Mesenchymal stem cell (in vitro differentiated cells and primary cell): ENCODE measurements at regions not wholly inside any gene's neighbourhood (a gene's known extent, or its start where the extent isn't known, plus 50 kb on each side); places are given as distances from the start of the nearest gene placed in this dataset.

Experiments used
- DNase-seq: peaks from one replicate; pipeline ENCODE4 v3.0.0-alpha.2; 2013
- H2AFZ ChIP-seq: one replicate; pipeline ENCODE4 v1.6.1; 2013; ENCODE audit warnings: low read depth, mild to moderate bottlenecking, control low read depth, inconsistent platforms, low read length, moderate library complexity
- H2AK5ac ChIP-seq: 2 replicates; pipeline ENCODE4 v1.6.1; 2013; ENCODE audit warnings: low read length, moderate library complexity, mild to moderate bottlenecking, inconsistent platforms; ENCODE audit not compliant: severe bottlenecking
- H2BK120ac ChIP-seq: one replicate; pipeline ENCODE4 v1.6.1; 2013; ENCODE audit warnings: low read depth, mild to moderate bottlenecking, inconsistent platforms, low read length, moderate library complexity
- H2BK12ac ChIP-seq, 2 experiments: one replicate each; pipeline ENCODE4 v1.6.1; 2013; ENCODE audit warnings: inconsistent platforms in 2 of 2, low read length in 2 of 2, mild to moderate bottlenecking in 2 of 2, moderate library complexity in 2 of 2, control low read depth in 1 of 2
- H2BK15ac ChIP-seq: one replicate; pipeline ENCODE4 v1.6.1; 2013; ENCODE audit warnings: mild to moderate bottlenecking, low read depth, inconsistent platforms; ENCODE audit not compliant: poor library complexity, severe bottlenecking
- H2BK5ac ChIP-seq: 2 replicates; pipeline ENCODE4 v1.6.1; 2013; ENCODE audit warnings: low read depth, mild to moderate bottlenecking, low read length, control low read depth, inconsistent platforms; ENCODE audit not compliant: poor library complexity, severe bottlenecking
- H3K14ac ChIP-seq, 2 experiments: one replicate each; pipeline ENCODE4 v1.6.1; 2013; ENCODE audit warnings: inconsistent platforms in 2 of 2, low read length in 2 of 2, control low read depth in 1 of 2, mild to moderate bottlenecking in 1 of 2, moderate library complexity in 1 of 2
- H3K18ac ChIP-seq, 2 experiments: one replicate each; pipeline ENCODE4 v1.6.1; 2013; ENCODE audit warnings: inconsistent platforms in 2 of 2, low read length in 2 of 2, control low read depth in 1 of 2, low read depth in 1 of 2, mild to moderate bottlenecking in 1 of 2
- H3K23ac ChIP-seq, 2 experiments: one replicate each; pipeline ENCODE4 v1.6.1; 2013; ENCODE audit warnings: inconsistent platforms in 2 of 2, low read length in 2 of 2, mild to moderate bottlenecking in 2 of 2, moderate library complexity in 2 of 2, control low read depth in 1 of 2
- H3K27ac ChIP-seq: 2 replicates; pipeline ENCODE4 v1.5.1; 2013; ENCODE audit warnings: mild to moderate bottlenecking, moderate library complexity, low read length, control low read depth, inconsistent platforms; ENCODE audit not compliant: poor library complexity, severe bottlenecking
- H3K27me3 ChIP-seq, 2 experiments: 2 replicates each; pipeline versions ENCODE4 v1.6.1 to v1.7.0; 2013; ENCODE audit warnings: low read length in 2 of 2, mild to moderate bottlenecking in 2 of 2, moderate library complexity in 2 of 2, control low read depth in 1 of 2, inconsistent platforms in 1 of 2; ENCODE audit not compliant: control insufficient read depth in 1 of 2, insufficient read depth in 1 of 2
- H3K36me3 ChIP-seq, 2 experiments: 2 replicates each; pipeline versions ENCODE4 v1.6.1 to v1.7.0; 2013; ENCODE audit warnings: low read length in 2 of 2, control low read depth in 1 of 2, inconsistent platforms in 1 of 2, low read depth in 1 of 2, mild to moderate bottlenecking in 1 of 2; ENCODE audit not compliant: insufficient read depth in 2 of 2, control insufficient read depth in 1 of 2
- H3K4ac ChIP-seq, 2 experiments: one replicate each; pipeline ENCODE4 v1.6.1; 2013; ENCODE audit warnings: inconsistent platforms in 2 of 2, low read length in 2 of 2, mild to moderate bottlenecking in 2 of 2, moderate library complexity in 2 of 2, control low read depth in 1 of 2, low read depth in 1 of 2
- H3K4me1 ChIP-seq: 2 replicates; pipeline ENCODE4 v1.6.1; 2013; ENCODE audit warnings: low read depth, low read length, control low read depth; ENCODE audit not compliant: control insufficient read depth, insufficient read depth
- H3K4me2 ChIP-seq: 2 replicates; pipeline ENCODE4 v1.6.1; 2013; ENCODE audit warnings: low read length, mild to moderate bottlenecking, inconsistent platforms; ENCODE audit not compliant: poor library complexity, severe bottlenecking
- H3K4me3 ChIP-seq, 2 experiments: 2 replicates each; pipeline versions ENCODE4 v1.5.1 to v1.7.0; 2013; ENCODE audit warnings: low read length in 2 of 2, mild to moderate bottlenecking in 2 of 2, control low read depth in 1 of 2, low read depth in 1 of 2; ENCODE audit not compliant: insufficient read depth in 1 of 2
- H3K79me1 ChIP-seq: replicated peaks from 2 replicates; pipeline ENCODE4 v1.6.1; 2013; ENCODE audit warnings: mild to moderate bottlenecking, control low read depth, low read length, inconsistent platforms; ENCODE audit not compliant: poor library complexity, severe bottlenecking
- H3K9ac ChIP-seq: 2 replicates; pipeline ENCODE4 v1.7.0; 2013; ENCODE audit warnings: mild to moderate bottlenecking, low read length, moderate library complexity
- H3K9me3 ChIP-seq: 2 replicates; pipeline ENCODE4 v1.7.0; 2013; ENCODE audit warnings: mild to moderate bottlenecking, low read length; ENCODE audit not compliant: control insufficient read depth
- H4K8ac ChIP-seq: one replicate; pipeline ENCODE4 v1.6.1; 2013; ENCODE audit warnings: inconsistent platforms, mild to moderate bottlenecking, low read length, moderate library complexity
- H4K91ac ChIP-seq: one replicate; pipeline ENCODE4 v1.6.1; 2013; ENCODE audit warnings: mild to moderate bottlenecking, low read length, inconsistent platforms
- WGBS: methylation state at CpG from one replicate; pipeline ENCODE4 v1.1.7; 2013; ENCODE audit warnings: mixed read lengths; 5-methylcytosine and 5-hydroxymethylcytosine counted together

DNA sequence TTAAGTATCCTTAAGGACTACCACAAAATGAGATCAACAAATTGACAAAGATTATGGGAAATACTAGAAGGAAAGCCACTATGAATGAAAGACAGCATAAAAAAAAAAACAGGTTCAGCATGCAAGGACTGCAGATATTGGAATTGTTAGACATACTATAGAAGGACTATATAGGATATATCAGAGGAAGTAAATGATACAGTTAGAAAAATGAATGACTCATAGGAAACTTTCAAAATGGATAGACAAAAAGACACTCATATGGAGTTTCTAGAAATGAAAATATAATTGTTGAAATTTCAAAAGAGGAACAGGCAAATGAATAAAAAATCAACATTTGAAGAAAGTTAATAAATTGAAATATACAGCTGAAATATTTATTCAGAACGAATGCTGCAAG, 180.6 kb downstream of the PLK2 start:
- H2BK15ac ChIP-seq = no peak overlapping the region
- H3K36me3 ChIP-seq = no peaks in the 10 kb centered on the region
- H2AK5ac ChIP-seq = no peak overlapping the region
- no peak overlapping the region for H2BK5ac ChIP-seq
- WGBS = no CpG with 5 or more reads among the region's 1 CpG
- no peaks in the 10 kb centered on the region for H3K79me1 ChIP-seq
- no peak overlapping the region for H3K4ac ChIP-seq
- H3K27me3 ChIP-seq = no peaks in the 10 kb centered on the region
- H3K4me2 ChIP-seq = no peak overlapping the region
- no peak for DNase-seq
- H4K91ac ChIP-seq = no peak overlapping the region
- no peak overlapping the region for H2BK120ac ChIP-seq
- H4K8ac ChIP-seq = no peak overlapping the region
- H3K9ac ChIP-seq = no peak overlapping the region
- H3K18ac ChIP-seq = no peak overlapping the region
- H3K4me1 ChIP-seq = no peaks in the 10 kb centered on the region
- no peak overlapping the region for H2BK12ac ChIP-seq
- no peaks in the 10 kb centered on the region for H3K9me3 ChIP-seq
- H3K27ac ChIP-seq = no peak overlapping the region
- H3K23ac ChIP-seq = no peak overlapping the region
- no peak overlapping the region for H3K4me3 ChIP-seq
- H2AFZ ChIP-seq = no peak overlapping the region
- no peak overlapping the region for H3K14ac ChIP-seq

DNA sequence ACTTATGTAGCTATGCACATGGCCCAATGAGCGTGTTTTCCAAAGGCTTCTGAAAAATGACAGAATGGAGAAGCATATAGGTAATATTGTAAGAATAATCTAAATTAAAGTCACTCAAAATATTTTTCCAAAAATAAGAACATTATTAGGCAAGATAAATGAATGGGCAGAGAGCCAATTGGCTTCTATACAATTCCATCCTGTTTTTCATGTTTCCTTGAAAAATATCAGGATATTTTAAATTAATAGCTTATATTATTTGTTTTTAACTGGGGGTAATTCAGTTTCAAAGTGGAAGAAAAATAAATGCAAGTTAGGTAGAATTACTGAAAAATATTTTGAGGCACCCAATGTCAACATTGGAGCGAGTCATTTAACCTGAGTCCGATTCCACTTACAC, 183.5 kb downstream of the PLK2 start:
- no peaks in the 10 kb centered on the region for H3K27me3 ChIP-seq

DNA sequence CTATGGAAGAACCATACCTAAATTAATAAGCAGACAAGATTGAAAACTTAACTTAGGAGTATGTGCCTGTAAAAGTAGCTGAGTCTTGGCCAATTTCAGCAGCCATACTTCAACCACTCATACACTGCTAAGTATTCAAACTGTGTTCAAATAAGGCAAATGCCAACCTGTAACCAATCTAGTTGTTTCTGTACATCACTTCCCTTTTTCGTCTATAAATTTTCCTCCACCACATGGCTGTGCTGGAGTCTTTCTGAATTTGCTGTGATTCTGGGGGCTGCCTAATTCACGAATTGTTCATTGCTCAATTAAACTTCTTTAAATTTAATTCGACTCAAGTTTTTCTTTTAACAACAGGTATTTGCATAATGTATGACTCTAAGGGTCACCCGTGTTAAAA, 184.4 kb downstream of the PLK2 start:
- Histone ChIP-seq H3K4ac (no peak overlapping the region), H3K4me3 (no peak overlapping the region), H2BK120ac (no peak overlapping the region), H3K18ac (no peak overlapping the region), H3K79me1 (no peaks in the 10 kb centered on the region), H3K9ac (no peak overlapping the region), H2BK5ac (no peak overlapping the region), H3K23ac (no peak overlapping the region), H2AFZ (no peak overlapping the region), H3K4me1 (no peaks in the 10 kb centered on the region), H3K27me3 (no peaks in the 10 kb centered on the region), H4K91ac (no peak overlapping the region), H2BK15ac (no peak overlapping the region), H2AK5ac (no peak overlapping the region), H3K4me2 (no peak overlapping the region), H3K27ac (no peak overlapping the region), H2BK12ac (no peak overlapping the region), H3K14ac (no peak overlapping the region), H4K8ac (no peak overlapping the region), H3K9me3 (no peaks in the 10 kb centered on the region), H3K36me3 (no peaks in the 10 kb centered on the region)
- DNase-seq = no peak
- 100% methylated on average over 1 of the region's 4 CpGs for WGBS

More for the DNA sequence above, 183.5 kb downstream of the PLK2 start:
- Histone ChIP-seq H3K9me3 (no peaks in the 10 kb centered on the region), H3K23ac (no peak overlapping the region), H2BK12ac (no peak overlapping the region), H3K36me3 (no peaks in the 10 kb centered on the region), H3K4me3 (no peak overlapping the region), H4K8ac (no peak overlapping the region), H3K4me1 (no peaks in the 10 kb centered on the region), H2BK15ac (no peak overlapping the region), H4K91ac (no peak overlapping the region), H3K18ac (no peak overlapping the region), H2BK120ac (no peak overlapping the region), H2BK5ac (no peak overlapping the region), H3K9ac (no peak overlapping the region), H2AK5ac (no peak overlapping the region), H3K4ac (no peak overlapping the region), H2AFZ (no peak overlapping the region), H3K14ac (no peak overlapping the region), H3K27ac (no peak overlapping the region), H3K4me2 (no peak overlapping the region), H3K79me1 (no peaks in the 10 kb centered on the region)
- DNase-seq = no peak
- 100% methylated on average over 1 of the region's 3 CpGs for WGBS

DNA sequence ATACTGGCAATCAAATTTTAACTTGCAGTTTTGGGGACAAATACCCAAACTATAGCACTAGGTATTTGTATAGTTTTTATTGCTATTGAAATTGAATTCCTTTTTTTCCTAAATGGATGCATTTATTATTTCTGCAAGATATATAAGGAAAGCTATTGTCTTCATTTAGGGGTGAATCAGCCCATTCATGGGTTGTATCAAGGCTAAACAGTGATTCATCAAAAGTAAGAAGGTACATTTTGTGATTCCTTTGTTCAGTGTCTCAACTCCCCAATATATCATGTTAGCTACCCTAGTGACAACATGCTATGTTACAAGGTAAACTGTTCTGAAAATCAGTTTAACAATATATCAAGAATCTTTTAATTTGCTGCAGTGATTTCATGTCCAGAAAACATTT, 185.7 kb downstream of the PLK2 start:
- no peak overlapping the region for H3K9ac ChIP-seq
- no peak overlapping the region for H2BK5ac ChIP-seq
- no peak overlapping the region for H2BK120ac ChIP-seq
- no peak for DNase-seq
- H2BK15ac ChIP-seq = no peak overlapping the region
- no peaks in the 10 kb centered on the region for H3K36me3 ChIP-seq
- H3K4me2 ChIP-seq = no peak overlapping the region
- H3K79me1 ChIP-seq = no peaks in the 10 kb centered on the region
- H2AFZ ChIP-seq = no peak overlapping the region
- no peak overlapping the region for H3K27ac ChIP-seq
- H3K18ac ChIP-seq = no peak overlapping the region
- H3K4ac ChIP-seq = no peak overlapping the region
- no peaks in the 10 kb centered on the region for H3K9me3 ChIP-seq
- H3K27me3 ChIP-seq = no peaks in the 10 kb centered on the region
- no peak overlapping the region for H3K23ac ChIP-seq
- H3K4me1 ChIP-seq = no peaks in the 10 kb centered on the region
- H2BK12ac ChIP-seq = no peak overlapping the region
- H2AK5ac ChIP-seq = no peak overlapping the region
- H4K8ac ChIP-seq = no peak overlapping the region
- H3K14ac ChIP-seq = no peak overlapping the region
- no peak overlapping the region for H3K4me3 ChIP-seq
- no peak overlapping the region for H4K91ac ChIP-seq
